GM18519 (cell line): ENCODE measurements at regions not wholly inside any gene's neighbourhood (a gene's known extent, or its start where the extent isn't known, plus 50 kb on each side); places are given as distances from the start of the nearest gene placed in this dataset.

Source experiments
- ATAC-seq: cut with Tn5 transposase; IDR thresholded peaks from one replicate; pipeline ENCODE4 v1.9.1; 2021; ENCODE audit warnings: mild to moderate bottlenecking, moderate library complexity; ENCODE audit not compliant: unreplicated experiment, low FRiP score

GRCh38 chr6:40274058-40274457 is 313.1 kb downstream of the LRFN2 start:
- ATAC-seq = no peak

- no peak for ATAC-seq
Measured at GRCh38 chr6:40268614-40269013, 318.6 kb downstream of the LRFN2 start.

- ATAC-seq = no peak
Measured at GRCh38 chr6:40268166-40268565, 319.0 kb downstream of the LRFN2 start.

DNA sequence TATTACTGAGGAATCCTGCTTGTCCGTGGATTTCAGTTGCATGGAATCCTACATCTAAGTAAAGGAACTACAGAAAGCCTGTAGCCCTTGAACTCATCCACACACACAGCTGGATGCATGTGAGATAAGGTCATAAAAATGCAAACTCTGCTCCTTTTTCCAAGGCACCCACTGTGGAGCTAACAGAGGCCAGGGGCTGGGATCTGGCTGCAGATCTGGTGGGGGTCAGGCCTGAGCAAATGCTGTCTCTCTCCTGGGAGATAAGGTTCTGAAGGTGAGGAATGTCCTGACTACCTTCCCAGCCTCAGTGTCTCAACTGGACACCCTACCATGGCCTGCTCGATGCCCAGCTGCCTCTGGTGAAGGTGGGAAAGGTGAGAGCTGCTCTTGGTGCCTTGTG is 321.5 kb downstream of the LRFN2 start:
- ATAC-seq = no peak

GRCh38 chr6:40263970-40264369 is 323.2 kb downstream of the LRFN2 start:
- no peak for ATAC-seq

- no peak for ATAC-seq
Measured at GRCh38 chr6:40262363-40262762, 324.8 kb downstream of the LRFN2 start.

DNA sequence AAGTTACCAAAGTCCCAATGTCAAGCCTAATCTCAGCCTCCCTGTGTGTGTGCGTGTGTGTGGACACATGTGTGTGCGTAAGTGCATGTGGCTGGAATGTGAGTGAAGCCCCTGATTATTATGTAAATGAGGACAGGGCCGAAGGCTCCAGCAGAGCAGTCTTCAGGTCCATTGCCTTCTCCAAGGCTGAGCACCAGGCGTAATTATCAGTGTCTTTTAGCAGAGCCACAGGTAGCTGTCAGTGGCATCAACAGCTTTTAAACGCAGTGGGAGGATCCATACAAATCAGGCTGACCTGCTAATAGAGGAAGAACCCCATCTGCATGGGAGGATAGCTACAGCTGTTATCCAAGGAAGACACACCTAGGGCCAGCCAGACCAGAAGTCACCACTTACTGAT is 324.3 kb upstream of the MOCS1 start:
- no peak for ATAC-seq

DNA sequence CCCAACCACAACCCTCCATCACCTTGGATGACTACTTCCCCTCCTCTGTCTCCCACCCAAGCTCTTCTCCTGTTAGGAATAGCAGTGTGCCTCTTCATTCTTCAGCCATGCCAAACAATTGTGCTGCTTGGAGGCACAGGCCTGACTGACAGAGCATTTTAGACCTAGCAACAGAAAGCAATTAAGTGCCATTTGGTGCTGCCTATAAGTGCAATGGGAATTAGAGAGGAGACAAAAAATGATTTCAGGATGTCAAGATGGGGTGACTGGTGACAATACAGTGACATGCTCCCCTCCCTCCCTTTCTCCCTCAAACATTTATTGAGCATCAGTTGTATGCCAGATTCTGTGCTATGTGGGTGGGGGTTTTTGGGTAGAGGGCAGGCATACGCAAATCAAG is 322.6 kb upstream of the MOCS1 start:
- ATAC-seq = no peak

DNA sequence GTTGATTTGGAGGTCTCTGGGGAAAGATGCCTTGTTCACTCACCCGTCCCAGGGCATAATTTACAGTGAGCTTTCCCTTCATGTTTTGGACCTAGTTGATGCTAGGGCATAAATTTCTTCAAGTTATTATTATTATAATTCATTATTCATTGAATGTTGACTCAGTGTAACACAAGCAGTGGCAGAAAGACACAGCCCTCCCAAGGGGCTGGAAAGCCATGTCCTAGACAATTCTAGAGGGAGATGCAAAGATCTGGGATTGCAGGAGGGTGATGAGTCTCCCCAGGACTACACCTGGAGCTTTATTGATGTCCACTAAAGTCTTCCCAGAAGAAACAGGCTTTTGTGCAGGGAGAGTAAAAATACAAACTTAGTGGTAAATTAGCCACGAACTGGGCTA is 322.0 kb upstream of the MOCS1 start:
- ATAC-seq = no peak

DNA sequence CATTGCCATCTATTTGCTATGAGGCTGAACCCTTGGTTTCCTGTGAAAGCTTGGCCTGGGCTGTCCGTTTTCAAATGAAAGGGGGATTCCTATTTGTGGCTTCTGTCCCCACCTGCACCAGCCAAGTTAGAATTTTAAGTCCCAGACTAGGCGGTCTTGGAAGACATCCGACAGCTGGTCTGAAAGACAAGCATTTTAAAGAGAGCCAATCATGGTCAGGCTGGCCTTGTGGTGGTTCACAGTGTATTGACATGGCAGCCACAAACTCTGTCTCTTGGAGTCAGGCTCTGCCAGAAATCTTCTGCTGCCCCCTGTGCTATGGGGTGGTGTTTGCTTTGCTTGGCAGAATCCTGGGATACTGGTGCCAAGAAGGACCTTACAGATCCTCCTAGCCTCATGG is 319.2 kb upstream of the MOCS1 start:
- no peak for ATAC-seq

GRCh38 chr6:40252531-40253258 is 318.4 kb upstream of the MOCS1 start:
- ATAC-seq = no peak

- ATAC-seq = no peak
Measured at GRCh38 chr6:40251637-40252300, 317.5 kb upstream of the MOCS1 start.

DNA sequence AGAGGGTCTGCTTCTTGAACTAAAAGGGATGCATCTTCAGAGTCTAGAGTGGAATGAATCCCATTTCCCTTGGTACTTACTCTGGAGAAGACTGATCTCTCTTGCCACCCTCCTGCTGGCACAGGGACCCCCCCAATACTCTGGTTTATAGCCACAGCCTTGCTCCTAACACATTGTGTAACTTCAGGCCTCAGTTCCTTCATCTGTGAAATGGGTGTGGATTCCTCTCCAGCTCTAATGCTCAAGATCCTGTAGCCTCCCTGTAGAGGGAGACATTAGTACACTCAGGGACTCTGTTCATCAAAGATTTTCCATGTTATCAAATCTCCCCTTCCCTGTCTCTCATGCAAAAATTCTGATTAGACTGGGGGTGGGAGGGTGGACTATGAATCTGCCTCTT is 315.7 kb upstream of the MOCS1 start:
- ATAC-seq = no peak

GRCh38 chr6:40247516-40248115 is 313.4 kb upstream of the MOCS1 start:
- no peak for ATAC-seq

DNA sequence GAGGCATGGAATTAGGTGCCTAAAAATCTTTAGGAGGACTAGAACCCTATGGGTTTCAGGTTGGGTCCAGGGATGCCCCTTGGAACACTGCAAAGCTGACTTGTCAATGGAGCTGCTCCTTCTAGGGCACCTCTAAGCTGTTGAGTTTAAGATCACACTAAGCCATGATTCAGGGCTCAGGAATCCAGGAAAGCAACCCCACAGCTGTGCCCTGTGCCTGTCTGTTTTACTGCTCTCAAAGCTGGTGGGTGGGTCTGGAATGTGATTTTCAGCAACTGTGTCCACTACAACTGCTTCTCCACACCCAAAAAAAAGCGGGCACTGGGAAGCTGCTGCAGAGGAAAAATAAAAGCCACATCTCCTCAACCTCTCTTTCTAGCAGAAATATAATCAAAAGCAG is 310.4 kb upstream of the MOCS1 start:
- no peak for ATAC-seq

GRCh38 chr6:40232698-40233097 is 298.4 kb upstream of the MOCS1 start:
- no peak for ATAC-seq

GRCh38 chr6:40227735-40228134 is 293.5 kb upstream of the MOCS1 start:
- no peak for ATAC-seq

- ATAC-seq = no peak
Measured at GRCh38 chr6:40222354-40222753, 288.1 kb upstream of the MOCS1 start.

GRCh38 chr6:40219799-40220198 is 285.5 kb upstream of the MOCS1 start:
- no peak for ATAC-seq

DNA sequence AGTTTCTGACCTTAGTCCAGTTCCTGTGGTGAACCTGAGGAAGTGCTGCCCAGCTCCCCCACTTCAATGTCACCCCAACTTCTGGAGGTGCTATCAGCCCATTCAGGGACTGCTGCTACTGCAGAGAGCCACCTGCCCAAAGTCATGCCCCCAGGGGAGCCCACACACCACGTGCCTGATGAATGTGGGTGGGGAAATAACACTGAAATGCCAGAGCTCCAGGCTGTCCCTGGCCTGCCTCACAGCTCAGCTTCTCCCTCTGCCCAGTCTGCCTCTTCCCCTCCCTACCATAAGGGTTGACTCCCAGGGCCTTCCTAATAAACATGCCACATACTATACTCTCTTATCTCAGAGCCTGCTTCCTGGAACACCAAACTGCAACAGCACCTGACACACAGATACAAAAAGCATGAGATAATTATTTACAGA is 276.4 kb upstream of the MOCS1 start:
- no peak for ATAC-seq

GRCh38 chr6:40205801-40206200 is 271.5 kb upstream of the MOCS1 start:
- ATAC-seq = no peak

GRCh38 chr6:40205004-40205403 is 270.7 kb upstream of the MOCS1 start:
- no peak for ATAC-seq
